SK-N-SH (cell line): ENCODE measurements at regions not wholly inside any gene's neighbourhood (a gene's known extent, or its start where the extent isn't known, plus 50 kb on each side); places are given as distances from the start of the nearest gene placed in this dataset.

Experiments used
- CTCF ChIA-PET: fragments of 300-600, 350-600 bp; formaldehyde crosslinking; extraction: SDS; loops from one replicate; lab custom pipeline; 2021; lab: Yijun Ruan, JAX
- POLR2A ChIA-PET: fragments of 350-600 bp; sonication (Branson Sonifier 250); formaldehyde crosslinking; extraction: SDS; loops from one replicate; lab custom pipeline; 2020; ENCODE audit warnings: antibody characterized with exemption, inconsistent platforms; lab: Yijun Ruan, JAX
- DNase-seq: peaks from one replicate; pipeline ENCODE4 v3.0.0; 2012
- H2AFZ ChIP-seq: fragments of 200-600 bp; sonication (generic); 2 replicates; pipeline ENCODE4 v1.8.1; 2016; ENCODE audit warnings: antibody characterized with exemption, mild to moderate bottlenecking, low read depth
- H3F3A ChIP-seq: fragments of 200-600 bp; sonication (generic); replicated peaks from 2 replicates; pipeline ENCODE3; 2016; ENCODE audit warnings: antibody characterized with exemption, mild to moderate bottlenecking; ENCODE audit not compliant: insufficient read depth
- H3K27ac ChIP-seq, 2 experiments: fragments of 200-500 bp in 1 of 2; fragments of 200-600 bp in 1 of 2; sonication (Bioruptor generic) in 1 of 2; sonication (generic), shearing (Covaris generic) in 1 of 2; 2 replicates each; pipeline versions ENCODE4 v1.5.1 to v1.6.1; 2014 to 2016; ENCODE audit warnings: low read depth in 2 of 2, inconsistent platforms in 1 of 2, low read length in 1 of 2, mild to moderate bottlenecking in 1 of 2, mixed read lengths in 1 of 2
- H3K27me3 ChIP-seq: fragments of 200-600 bp; sonication (generic), shearing (Covaris generic); 2 replicates; pipeline ENCODE4 v1.6.1; 2016; ENCODE audit warnings: mixed run types; ENCODE audit not compliant: insufficient read depth
- H3K36me3 ChIP-seq, 2 experiments: fragments of 200-500 bp in 1 of 2; fragments of 200-600 bp in 1 of 2; sonication (Bioruptor generic) in 1 of 2; sonication (generic) in 1 of 2; replicated peaks in 1 of 2; 2 replicates each; pipeline versions ENCODE3 to v1.5.1; 2014 to 2016; ENCODE audit warnings: low read length in 1 of 2, mild to moderate bottlenecking in 1 of 2; ENCODE audit not compliant: insufficient read depth in 2 of 2, control insufficient read depth in 1 of 2
- H3K4me1 ChIP-seq, 2 experiments: fragments of 200-500 bp in 1 of 2; fragments of 200-600 bp in 1 of 2; sonication (Bioruptor generic) in 1 of 2; sonication (generic), shearing (Covaris generic) in 1 of 2; 2 replicates each; pipeline versions ENCODE4 v1.5.1 to v1.6.1; 2014 to 2016; ENCODE audit warnings: low read depth in 1 of 2, low read length in 1 of 2, mixed run types in 1 of 2; ENCODE audit not compliant: insufficient read depth in 2 of 2, control insufficient read depth in 1 of 2
- H3K4me2 ChIP-seq: fragments of 200-600 bp; sonication (generic), shearing (Covaris generic); 2 replicates; pipeline ENCODE4 v1.6.1; 2017; ENCODE audit warnings: mixed run types
- H3K4me3 ChIP-seq, 2 experiments: fragments of 200-500 bp in 1 of 2; fragments of 200-600 bp in 1 of 2; sonication (Bioruptor generic) in 1 of 2; sonication (generic), shearing (Covaris generic) in 1 of 2; 2 replicates each; pipeline versions ENCODE4 v1.5.1 to v1.8.1; 2014 to 2016; ENCODE audit warnings: low read depth in 2 of 2, inconsistent platforms in 1 of 2, low read length in 1 of 2, mild to moderate bottlenecking in 1 of 2, mixed read lengths in 1 of 2, moderate library complexity in 1 of 2
- H3K79me2 ChIP-seq: fragments of 200-600 bp; sonication (generic); 2 replicates; pipeline ENCODE4 v1.8.1; 2017; ENCODE audit warnings: mild to moderate bottlenecking; ENCODE audit not compliant: insufficient read depth
- H3K9ac ChIP-seq: fragments of 200-600 bp; sonication (generic); 2 replicates; pipeline ENCODE4 v1.6.1; 2017; ENCODE audit warnings: mixed run types
- H3K9me2 ChIP-seq: fragments of 200-600 bp; sonication (generic); 2 replicates; pipeline ENCODE4 v1.6.1; 2017; ENCODE audit warnings: mixed run types
- H3K9me3 ChIP-seq: fragments of 200-600 bp; sonication (generic); 2 replicates; pipeline ENCODE4 v1.6.1; 2017; ENCODE audit warnings: mixed run types, mild to moderate bottlenecking, moderate library complexity
- H4K20me1 ChIP-seq: fragments of 200-600 bp; sonication (generic); 2 replicates; pipeline ENCODE4 v1.6.1; 2017; ENCODE audit warnings: mild to moderate bottlenecking, mixed run types; ENCODE audit not compliant: insufficient read depth
- CHD2 ChIP-seq: fragments of 150-350 bp; IDR thresholded peaks from 2 replicates; pipeline ENCODE4 v1.6.1; 2018; ENCODE audit warnings: low read length; ENCODE audit not compliant: partially characterized antibody
- ELF1 ChIP-seq: IDR thresholded peaks from 2 replicates; pipeline ENCODE4 v1.4.0; 2012
- FOSL2 ChIP-seq: IDR thresholded peaks from 2 replicates; pipeline ENCODE4 v1.4.0; 2012; ENCODE audit warnings: low read depth, mild to moderate bottlenecking, moderate library complexity, borderline replicate concordance
- FOXJ3 ChIP-seq: sonication (generic); formaldehyde crosslinking; IDR thresholded peaks from 2 replicates; pipeline ENCODE4 v1.5.1; 2020; ENCODE audit warnings: mild to moderate bottlenecking, missing genetic modification reagents
- FOXM1 ChIP-seq: IDR thresholded peaks from 2 replicates; pipeline ENCODE4 v1.4.0; 2012; ENCODE audit warnings: low read depth, mild to moderate bottlenecking
- JUND ChIP-seq: IDR thresholded peaks from 2 replicates; pipeline ENCODE4 v1.4.0; 2012
- MXI1 ChIP-seq: IDR thresholded peaks from 2 replicates; pipeline ENCODE4 v1.6.1; 2012; ENCODE audit warnings: mild to moderate bottlenecking, low read depth, low read length, improper control_type of control experiment
- NFIC ChIP-seq: IDR thresholded peaks from 2 replicates; pipeline ENCODE4 v1.4.0; 2012; ENCODE audit warnings: borderline replicate concordance
- NRF1 ChIP-seq: IDR thresholded peaks from 2 replicates; pipeline ENCODE4 v1.6.1; 2012; ENCODE audit warnings: low read depth, mild to moderate bottlenecking, low read length
- POLR2AphosphoS5 ChIP-seq: IDR thresholded peaks from 2 replicates; pipeline ENCODE4 v1.6.1; 2012; ENCODE audit warnings: low read depth, low read length
- RFX5 ChIP-seq: IDR thresholded peaks from 2 replicates; pipeline ENCODE4 v1.6.1; 2012; ENCODE audit warnings: mild to moderate bottlenecking, improper control_type of control experiment, low read length
- SIN3A ChIP-seq: IDR thresholded peaks from 2 replicates; pipeline ENCODE4 v1.6.1; 2012; ENCODE audit warnings: low read depth, mild to moderate bottlenecking, low read length, moderate library complexity, borderline replicate concordance
- TAF1 ChIP-seq: IDR thresholded peaks from 2 replicates; pipeline ENCODE4 v1.6.1; 2012; ENCODE audit warnings: low read depth, mild to moderate bottlenecking, low read length, moderate library complexity, borderline replicate concordance
- TEAD4 ChIP-seq: IDR thresholded peaks from 2 replicates; pipeline ENCODE4 v1.4.0; 2012; ENCODE audit warnings: mild to moderate bottlenecking, borderline replicate concordance; ENCODE audit not compliant: insufficient read depth
- YY1 ChIP-seq: IDR thresholded peaks from 2 replicates; pipeline ENCODE4 v1.4.0; 2012; ENCODE audit warnings: low read depth, mild to moderate bottlenecking
- WGBS: methylation state at CpG from one replicate; pipeline ENCODE4 v1.1.6; 2017; ENCODE audit warnings: low lambda C conversion rate; 5-methylcytosine and 5-hydroxymethylcytosine counted together
- TF ChIP-seq, protein P1 (sequence below): IDR thresholded peaks from 2 replicates; pipeline ENCODE4 v1.4.0; 2012; ENCODE audit warnings: low read depth
- TF ChIP-seq, protein P2 (sequence below): IDR thresholded peaks from 2 replicates; pipeline ENCODE4 v1.6.1; 2012; ENCODE audit warnings: mild to moderate bottlenecking, low read depth, low read length, moderate library complexity
- TF ChIP-seq, protein P3 (sequence below): IDR thresholded peaks from 2 replicates; pipeline ENCODE4 v1.4.0; 2012; ENCODE audit warnings: low read depth, borderline replicate concordance
- TF ChIP-seq, protein P4 (sequence below): fragments of 150-350 bp; IDR thresholded peaks from 2 replicates; pipeline ENCODE4 v1.6.1; 2016; ENCODE audit warnings: mild to moderate bottlenecking, low read depth, low read length

DNA sequence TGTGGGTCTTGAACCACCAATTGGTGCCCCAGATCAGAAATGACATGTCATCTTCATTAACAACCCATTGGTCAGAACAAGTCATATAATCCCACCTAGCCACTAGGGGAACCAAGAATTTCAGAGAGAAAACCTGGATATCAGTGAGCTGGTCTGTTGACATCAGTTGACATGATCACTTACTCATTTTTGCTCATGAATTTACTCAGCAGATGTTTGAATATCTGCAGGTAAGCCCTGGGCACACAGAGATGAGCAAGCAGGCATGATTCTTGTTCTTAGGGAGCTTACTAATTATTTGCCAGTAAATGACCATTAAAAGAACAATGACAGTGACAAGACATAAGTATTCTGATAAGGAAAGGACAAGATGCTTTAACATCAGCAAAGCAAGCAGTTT is 64.3 kb upstream of the PLCL2 start:
- Histone ChIP-seq H3K9me3 (no peaks in the 10 kb centered on the region), H3F3A (no peaks in the 10 kb centered on the region), H2AFZ (no peak overlapping the region), H4K20me1 (no peaks in the 10 kb centered on the region), H3K79me2 (no peaks in the 10 kb centered on the region), H3K27ac (no peak overlapping the region), H3K4me3 (no peak overlapping the region), H3K9me2 (no peaks in the 10 kb centered on the region), H3K4me1 (no peaks in the 10 kb centered on the region), H3K4me2 (no peak overlapping the region), H3K27me3 (no peaks in the 10 kb centered on the region), H3K36me3 (no peaks in the 10 kb centered on the region), H3K9ac (no peak overlapping the region)
- CTCF ChIA-PET, result interaction anchor here (0.9 kb wide), 1 partner anchor 8 kb away, joined by 3 read pairs; no protein-coding TSS in a partner anchor
- TF ChIP-seq CHD2 (no peak), SIN3A (no peak), JUND (no peak), TEAD4 (no peak), FOXJ3 (CRISPR knock-in tag) (no peak), RFX5 (no peak)
- TF ChIP-seq, protein P1, sequence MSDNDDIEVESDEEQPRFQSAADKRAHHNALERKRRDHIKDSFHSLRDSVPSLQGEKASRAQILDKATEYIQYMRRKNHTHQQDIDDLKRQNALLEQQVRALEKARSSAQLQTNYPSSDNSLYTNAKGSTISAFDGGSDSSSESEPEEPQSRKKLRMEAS, result no peak
- TF ChIP-seq, protein P2, sequence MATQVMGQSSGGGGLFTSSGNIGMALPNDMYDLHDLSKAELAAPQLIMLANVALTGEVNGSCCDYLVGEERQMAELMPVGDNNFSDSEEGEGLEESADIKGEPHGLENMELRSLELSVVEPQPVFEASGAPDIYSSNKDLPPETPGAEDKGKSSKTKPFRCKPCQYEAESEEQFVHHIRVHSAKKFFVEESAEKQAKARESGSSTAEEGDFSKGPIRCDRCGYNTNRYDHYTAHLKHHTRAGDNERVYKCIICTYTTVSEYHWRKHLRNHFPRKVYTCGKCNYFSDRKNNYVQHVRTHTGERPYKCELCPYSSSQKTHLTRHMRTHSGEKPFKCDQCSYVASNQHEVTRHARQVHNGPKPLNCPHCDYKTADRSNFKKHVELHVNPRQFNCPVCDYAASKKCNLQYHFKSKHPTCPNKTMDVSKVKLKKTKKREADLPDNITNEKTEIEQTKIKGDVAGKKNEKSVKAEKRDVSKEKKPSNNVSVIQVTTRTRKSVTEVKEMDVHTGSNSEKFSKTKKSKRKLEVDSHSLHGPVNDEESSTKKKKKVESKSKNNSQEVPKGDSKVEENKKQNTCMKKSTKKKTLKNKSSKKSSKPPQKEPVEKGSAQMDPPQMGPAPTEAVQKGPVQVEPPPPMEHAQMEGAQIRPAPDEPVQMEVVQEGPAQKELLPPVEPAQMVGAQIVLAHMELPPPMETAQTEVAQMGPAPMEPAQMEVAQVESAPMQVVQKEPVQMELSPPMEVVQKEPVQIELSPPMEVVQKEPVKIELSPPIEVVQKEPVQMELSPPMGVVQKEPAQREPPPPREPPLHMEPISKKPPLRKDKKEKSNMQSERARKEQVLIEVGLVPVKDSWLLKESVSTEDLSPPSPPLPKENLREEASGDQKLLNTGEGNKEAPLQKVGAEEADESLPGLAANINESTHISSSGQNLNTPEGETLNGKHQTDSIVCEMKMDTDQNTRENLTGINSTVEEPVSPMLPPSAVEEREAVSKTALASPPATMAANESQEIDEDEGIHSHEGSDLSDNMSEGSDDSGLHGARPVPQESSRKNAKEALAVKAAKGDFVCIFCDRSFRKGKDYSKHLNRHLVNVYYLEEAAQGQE, result no peak
- no peak for DNase-seq
- POLR2A ChIA-PET, result no interaction called here

DNA sequence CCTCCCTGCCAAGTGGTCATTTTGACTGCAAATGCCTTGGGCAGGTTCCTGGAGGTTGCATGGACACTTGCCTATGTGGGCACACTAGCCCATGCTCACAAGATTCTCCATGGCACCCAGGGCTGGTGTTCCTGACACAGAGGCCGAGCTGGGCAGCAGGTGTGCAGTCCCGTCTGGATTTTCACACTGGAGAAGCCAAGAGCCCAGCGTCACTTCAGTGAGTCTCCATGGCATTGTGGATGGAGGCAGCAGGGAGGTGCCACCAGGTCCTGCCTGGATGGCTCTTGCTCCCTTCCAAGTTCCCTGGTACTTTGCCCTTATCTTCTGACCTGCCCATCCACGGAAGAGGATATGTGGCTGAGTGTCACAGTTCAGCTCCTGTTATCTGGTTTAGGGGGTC is 63.7 kb upstream of the PLCL2 start:
- Histone ChIP-seq H3K9me3 (no peaks in the 10 kb centered on the region), H3K4me1 (no peaks in the 10 kb centered on the region), H3K4me3 (no peak overlapping the region), H3K9me2 (no peaks in the 10 kb centered on the region), H4K20me1 (no peaks in the 10 kb centered on the region), H3K9ac (no peak overlapping the region), H3K4me2 (no peak overlapping the region), H3K27ac (no peak overlapping the region), H3F3A (no peaks in the 10 kb centered on the region), H3K27me3 (no peaks in the 10 kb centered on the region), H3K79me2 (no peaks in the 10 kb centered on the region), H2AFZ (no peak overlapping the region), H3K36me3 (no peaks in the 10 kb centered on the region)
- WGBS, result 0% methylated on average over 1 of the region's 4 CpGs
- ChIA-PET POLR2A (no interaction called here), CTCF (interaction anchor here (0.9 kb wide), 1 partner anchor 8 kb away, joined by 3 read pairs; no protein-coding TSS in a partner anchor)
- no peak for DNase-seq
- no peak for TF ChIP-seq RFX5
- TF ChIP-seq, protein P3, sequence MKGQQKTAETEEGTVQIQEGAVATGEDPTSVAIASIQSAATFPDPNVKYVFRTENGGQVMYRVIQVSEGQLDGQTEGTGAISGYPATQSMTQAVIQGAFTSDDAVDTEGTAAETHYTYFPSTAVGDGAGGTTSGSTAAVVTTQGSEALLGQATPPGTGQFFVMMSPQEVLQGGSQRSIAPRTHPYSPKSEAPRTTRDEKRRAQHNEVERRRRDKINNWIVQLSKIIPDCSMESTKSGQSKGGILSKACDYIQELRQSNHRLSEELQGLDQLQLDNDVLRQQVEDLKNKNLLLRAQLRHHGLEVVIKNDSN, result no peak
- no peak for TF ChIP-seq YY1
- no peak for TF ChIP-seq FOXJ3 (CRISPR knock-in tag)
- TF ChIP-seq NRF1, result no peak
- no peak for TF ChIP-seq ELF1
- no peak for TF ChIP-seq FOXM1
- no peak for TF ChIP-seq POLR2AphosphoS5
- TF ChIP-seq MXI1, result no peak
- TF ChIP-seq, protein P4, sequence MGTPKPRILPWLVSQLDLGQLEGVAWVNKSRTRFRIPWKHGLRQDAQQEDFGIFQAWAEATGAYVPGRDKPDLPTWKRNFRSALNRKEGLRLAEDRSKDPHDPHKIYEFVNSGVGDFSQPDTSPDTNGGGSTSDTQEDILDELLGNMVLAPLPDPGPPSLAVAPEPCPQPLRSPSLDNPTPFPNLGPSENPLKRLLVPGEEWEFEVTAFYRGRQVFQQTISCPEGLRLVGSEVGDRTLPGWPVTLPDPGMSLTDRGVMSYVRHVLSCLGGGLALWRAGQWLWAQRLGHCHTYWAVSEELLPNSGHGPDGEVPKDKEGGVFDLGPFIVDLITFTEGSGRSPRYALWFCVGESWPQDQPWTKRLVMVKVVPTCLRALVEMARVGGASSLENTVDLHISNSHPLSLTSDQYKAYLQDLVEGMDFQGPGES, result no peak
- TF ChIP-seq NFIC, result no peak
- TF ChIP-seq TAF1, result no peak
- TF ChIP-seq, protein P1, result no peak
- TF ChIP-seq, protein P2, result no peak
- no peak for TF ChIP-seq FOSL2
- no peak for TF ChIP-seq JUND
